CD4-positive, alpha-beta T cell treated with Interleukin-4 for 4 hours (primary cell): ENCODE measurements at regions not wholly inside any gene's neighbourhood (a gene's known extent, or its start where the extent isn't known, plus 50 kb on each side); places are given as distances from the start of the nearest gene placed in this dataset.
"Not testable (repeated sequence)": the region's sequence is repeated elsewhere in the genome, so short reads cannot be mapped to it uniquely, and the experiment has no call there.

Experiments
- DNase-seq: peaks from one replicate; pipeline ENCODE4 v3.0.0-alpha.2; 2020

GRCh38 chr16:22436823-22437652 is 62.6 kb upstream of the CDR2 start:
- DNase-seq: peak; percentile 55

GRCh38 chr16:22436326-22436822 is 62.0 kb upstream of the CDR2 start:
- not testable (repeated sequence) for DNase-seq

- DNase-seq: not testable (repeated sequence)
These were observed 56.9 kb upstream of the CDR2 start for GRCh38 chr16:22431314-22431713.

GRCh38 chr16:22428654-22429053 is 54.2 kb upstream of the CDR2 start:
- DNase-seq: no peak

- no peak for DNase-seq
These were observed 53.1 kb upstream of the CDR2 start for GRCh38 chr16:22427556-22427955.

GRCh38 chr16:22425847-22426246 is 51.4 kb upstream of the CDR2 start:
- no peak for DNase-seq

- DNase-seq: no peak
These were observed 50.8 kb upstream of the CDR2 start for GRCh38 chr16:22425036-22425801.

- DNase-seq: no peak
These were observed 49.9 kb upstream of the CDR2 start for GRCh38 chr16:22424161-22424937.
